CD4-positive, alpha-beta T cell treated with Interleukin-1 beta for 1 hour (primary cell): ENCODE measurements at regions not wholly inside any gene's neighbourhood (a gene's known extent, or its start where the extent isn't known, plus 50 kb on each side); places are given as distances from the start of the nearest gene placed in this dataset.
"Not testable (repeated sequence)": the region's sequence is repeated elsewhere in the genome, so short reads cannot be mapped to it uniquely, and the experiment has no call there.

Source experiments
- DNase-seq, 2 donors: peaks; one replicate each; pipeline ENCODE4 v3.0.0-alpha.2; 2020 to 2022

DNA sequence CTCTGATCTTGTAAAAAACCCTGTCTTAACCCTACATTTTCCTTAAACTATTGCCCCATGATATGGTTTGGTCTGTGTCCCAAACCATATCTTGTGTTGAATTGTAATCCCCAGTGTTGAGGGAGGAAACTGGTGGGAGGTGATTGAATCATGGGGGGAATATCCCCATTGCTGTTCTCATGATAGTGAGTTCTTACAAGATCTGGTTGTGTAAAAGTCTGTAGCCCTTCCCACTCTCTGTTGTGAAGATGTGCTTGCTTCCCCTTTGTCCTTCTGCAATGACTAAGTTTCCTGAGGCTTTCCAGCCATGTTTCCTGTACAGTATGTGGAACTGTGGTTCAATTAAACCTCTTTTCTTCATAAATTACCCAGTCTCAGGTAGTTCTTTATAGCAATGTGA, 881.4 kb downstream of the DIPK2A start:
- no peak for DNase-seq

DNA sequence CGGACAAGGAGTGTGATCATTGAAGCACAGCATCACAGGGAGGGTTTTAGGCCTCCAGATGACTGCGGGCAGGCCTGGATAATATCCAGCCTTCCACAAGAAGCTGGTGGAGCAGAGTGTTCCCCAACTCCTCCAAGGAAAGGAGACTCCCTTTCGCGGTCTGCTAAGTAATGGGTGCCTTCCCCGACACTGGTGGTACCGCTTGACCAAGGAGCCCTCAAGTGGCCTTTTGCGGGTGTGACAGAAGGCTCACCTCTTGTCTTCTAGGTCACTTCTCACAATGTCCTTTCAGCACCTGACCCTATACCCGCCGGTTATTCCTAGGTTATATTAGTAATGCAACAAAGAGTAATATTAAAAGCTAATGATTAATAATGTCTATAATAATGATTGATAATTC, 882.4 kb downstream of the DIPK2A start:
- DNase-seq, result not testable (repeated sequence)

DNA sequence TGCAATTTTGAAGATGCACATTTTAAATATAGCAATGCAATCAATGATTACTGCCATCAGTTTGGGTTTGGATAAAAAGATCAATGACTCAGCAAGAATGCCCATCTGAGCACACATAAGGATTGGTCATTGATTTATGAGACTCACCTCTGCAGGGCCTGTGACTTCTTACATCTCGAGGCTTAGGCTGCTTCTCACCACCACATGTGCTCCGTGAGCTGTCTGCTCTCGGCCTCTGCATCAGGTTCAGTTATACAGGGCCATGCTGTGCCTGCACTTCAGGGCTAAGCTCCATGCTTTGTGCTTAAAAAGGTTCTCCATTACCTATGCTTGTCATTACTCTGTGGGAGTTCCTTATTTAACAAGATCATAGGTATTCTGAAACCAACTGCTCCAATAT, 887.5 kb downstream of the DIPK2A start:
- no peak for DNase-seq

DNA sequence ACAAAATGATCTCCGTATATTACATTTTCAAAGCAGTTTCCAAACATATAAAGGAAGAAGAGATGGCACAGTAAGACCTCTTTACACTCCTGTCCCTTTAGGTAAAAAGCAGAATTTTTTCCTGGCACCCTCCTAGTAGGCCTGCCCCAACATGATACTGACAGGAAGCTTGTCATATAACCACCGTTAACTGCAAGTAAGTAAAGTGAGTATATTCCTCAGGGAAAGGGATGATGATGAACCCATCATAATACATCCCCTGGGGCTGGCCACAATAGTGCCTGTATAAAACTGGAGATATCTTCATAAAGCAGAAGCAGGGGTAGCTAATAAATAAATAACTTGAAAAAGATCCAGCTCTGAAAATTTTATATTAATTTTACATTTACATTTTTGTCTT, 893.0 kb downstream of the DIPK2A start:
- DNase-seq, result no peak

DNA sequence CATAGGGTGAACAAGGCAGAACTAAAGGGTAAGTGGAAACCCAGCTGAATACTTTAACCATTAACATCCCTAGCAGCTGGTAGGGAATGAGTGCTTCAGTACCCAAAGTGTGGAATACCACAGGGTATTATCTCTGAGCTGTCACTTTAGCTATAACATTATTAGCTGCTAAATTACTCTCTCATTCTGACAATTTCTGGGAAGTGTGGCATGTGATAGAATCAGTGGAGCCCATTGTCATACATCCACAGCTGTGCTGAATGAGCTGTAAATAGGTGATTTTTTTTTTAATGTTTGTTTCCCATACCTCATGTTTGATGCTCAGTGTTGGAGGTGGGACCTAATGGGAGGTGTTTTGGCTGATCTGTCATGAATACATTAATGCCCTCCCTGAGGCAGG, 894.3 kb downstream of the DIPK2A start:
- no peak for DNase-seq

DNA sequence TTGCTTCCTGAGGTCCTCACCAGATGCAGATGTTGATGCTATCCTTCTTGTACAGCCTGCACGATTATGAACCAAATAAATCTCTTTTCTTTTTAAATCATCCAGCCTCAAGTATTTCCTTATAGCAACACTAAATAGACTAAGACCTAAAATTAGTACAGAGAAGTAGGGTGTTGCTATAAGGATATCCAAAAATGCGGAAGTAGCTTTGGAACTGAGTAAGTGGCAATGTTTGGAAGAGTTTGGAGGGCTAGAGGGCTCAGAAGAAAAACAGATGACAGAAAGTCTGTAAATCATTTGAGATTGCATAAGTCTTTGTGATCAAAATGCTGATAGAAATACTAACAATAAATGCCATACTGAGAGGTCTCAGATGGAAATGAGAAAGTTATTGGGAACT, 894.9 kb downstream of the DIPK2A start:
- DNase-seq, result no peak

DNA sequence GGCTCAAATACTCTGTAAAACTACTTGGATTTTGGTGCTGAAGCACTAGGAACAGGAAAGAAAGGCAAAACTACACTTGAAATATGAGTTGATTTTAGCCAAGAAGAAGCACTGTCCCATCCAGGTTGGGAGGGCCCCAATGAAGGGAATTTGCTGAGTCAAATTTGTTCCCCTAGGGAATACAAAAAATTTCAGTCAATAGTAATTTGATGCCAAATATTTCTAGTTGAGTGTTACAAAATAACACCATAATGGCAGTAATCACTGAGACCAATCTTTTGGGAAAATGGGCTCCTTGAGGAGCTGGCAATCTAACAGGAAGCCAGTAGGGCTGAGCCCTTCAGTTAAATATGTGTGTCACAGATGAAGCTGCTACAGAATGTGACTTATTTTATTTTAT, 896.9 kb downstream of the DIPK2A start:
- DNase-seq, result no peak

DNA sequence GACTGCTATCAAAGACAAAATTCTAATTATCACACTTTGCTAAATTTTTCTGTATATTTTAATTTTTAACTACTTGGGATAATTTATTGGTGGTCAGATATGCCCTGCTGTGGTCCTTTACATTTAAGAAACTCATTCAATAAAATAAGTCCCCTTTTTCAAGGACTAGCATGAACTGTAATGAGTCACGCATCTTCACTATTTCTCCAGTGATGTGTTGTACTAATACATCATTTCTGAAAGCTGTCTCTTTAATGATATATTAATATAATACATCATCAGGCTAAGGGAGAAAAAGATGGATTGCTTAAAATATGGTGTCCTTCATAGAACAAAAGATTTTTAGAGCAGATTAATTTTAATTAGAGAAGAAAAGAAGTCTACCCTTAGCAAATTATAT, 901.4 kb downstream of the DIPK2A start:
- DNase-seq, result no peak

DNA sequence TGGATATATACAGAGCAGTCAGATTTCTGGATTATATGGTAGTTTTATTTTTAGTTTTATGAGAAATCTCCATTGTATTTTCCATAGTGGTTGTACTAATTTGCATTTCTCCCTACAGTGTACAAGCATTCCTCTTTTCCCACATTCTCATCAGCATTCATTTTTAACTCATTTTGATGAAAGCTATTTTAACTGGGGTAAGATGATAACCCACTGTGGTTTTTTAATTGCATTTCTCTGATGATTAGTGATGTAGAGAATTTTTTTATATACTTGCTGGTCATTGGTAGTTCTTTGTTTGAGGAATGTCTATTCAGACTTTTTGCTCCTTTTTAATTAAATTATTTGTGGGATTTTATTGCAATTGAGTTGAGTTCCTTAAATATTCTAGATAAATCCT, 903.6 kb downstream of the DIPK2A start:
- DNase-seq, result no peak

DNA sequence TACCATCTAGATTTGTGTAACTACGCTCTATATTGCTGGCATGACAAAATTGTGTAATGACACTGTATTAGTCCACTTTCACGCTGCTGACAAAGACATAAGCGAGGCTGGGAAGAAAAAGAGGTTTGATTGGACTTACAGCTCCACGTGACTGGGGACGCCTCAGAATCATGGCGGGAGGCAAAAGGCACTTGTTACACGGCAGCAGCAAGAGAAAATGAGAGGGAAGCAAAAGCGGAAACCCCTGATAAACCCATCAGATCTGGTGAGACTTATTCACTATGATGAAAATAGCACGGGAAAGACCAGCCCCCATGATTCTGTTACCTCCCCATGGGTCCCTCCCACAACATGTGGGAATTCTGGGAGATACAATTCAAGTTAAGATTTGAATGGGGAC, 905.7 kb downstream of the DIPK2A start:
- DNase-seq, result no peak

DNA sequence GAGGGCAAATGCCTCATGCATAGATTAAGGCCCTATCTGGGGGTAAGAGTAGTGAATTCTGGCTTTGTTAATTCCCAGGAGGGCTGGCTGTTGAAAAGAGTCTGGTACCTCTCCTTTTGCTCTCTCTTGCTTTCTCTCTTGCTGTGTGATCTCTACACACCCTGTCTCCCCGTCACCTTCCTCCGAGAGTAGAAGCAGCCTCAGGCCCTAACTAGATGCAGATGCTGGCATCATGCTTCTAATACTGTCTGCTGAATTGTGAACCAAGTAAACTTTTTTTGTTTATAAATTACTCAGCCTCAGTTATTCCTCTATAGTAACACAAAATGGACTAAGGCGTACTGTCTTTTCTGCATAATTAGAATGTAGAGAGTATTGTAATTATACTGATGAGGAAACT, 908.1 kb downstream of the DIPK2A start:
- DNase-seq, result no peak

DNA sequence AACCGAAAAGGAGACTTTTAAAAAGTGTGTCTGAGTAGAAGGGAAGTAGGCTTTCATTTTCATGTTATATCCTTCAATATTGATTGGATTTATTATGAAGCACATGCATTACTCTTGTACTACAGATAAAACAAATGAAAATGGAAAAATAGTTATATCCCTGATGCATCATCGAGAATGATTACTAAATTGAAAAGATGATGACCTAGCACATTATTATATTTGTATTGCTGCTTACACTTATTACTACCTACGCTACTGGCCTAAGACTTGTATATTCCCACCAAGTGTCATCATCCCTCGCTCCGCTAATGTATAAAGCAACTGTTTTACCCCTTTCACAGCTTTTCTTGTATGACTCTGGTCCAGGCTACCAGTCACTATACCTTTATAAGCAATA, 922.4 kb downstream of the DIPK2A start:
- no peak for DNase-seq

DNA sequence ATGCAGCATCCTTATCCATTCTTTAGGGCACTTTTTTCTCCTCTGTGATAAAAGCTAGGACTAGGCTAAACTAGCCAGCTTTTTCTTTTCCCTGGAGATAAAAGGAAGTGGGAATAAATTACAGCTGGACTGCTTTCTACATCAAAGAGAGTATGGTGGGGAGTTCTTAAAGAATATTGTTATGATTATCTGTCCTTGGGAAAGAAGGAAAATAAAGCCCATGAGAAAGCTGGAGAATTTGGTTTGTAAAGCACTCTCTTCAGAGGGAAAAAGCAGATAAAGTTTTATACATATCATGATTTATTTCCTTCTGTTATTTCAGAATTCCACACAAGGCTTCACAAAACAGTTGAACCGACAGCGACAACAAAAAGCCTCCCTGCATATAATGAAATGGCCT, 923.0 kb downstream of the DIPK2A start:
- DNase-seq, result no peak

DNA sequence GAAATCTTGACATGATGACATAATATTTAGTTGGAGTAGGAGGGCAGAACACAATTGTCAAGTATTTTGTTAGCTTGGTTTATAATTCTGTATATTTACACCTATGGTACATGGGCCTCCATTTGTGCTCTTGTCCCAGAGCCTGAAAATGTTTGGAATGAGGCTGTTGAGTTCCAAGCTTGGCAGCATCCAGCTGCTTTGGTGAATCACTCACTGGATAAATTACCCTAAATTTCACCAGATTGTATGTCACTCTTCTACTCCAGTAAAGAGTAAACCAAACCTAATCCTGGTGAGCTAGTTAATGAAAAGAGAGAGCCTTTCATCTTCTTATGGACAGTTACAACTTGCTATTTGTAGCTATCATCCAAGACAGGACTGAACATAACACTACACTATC, 928.7 kb downstream of the DIPK2A start:
- DNase-seq, result no peak

DNA sequence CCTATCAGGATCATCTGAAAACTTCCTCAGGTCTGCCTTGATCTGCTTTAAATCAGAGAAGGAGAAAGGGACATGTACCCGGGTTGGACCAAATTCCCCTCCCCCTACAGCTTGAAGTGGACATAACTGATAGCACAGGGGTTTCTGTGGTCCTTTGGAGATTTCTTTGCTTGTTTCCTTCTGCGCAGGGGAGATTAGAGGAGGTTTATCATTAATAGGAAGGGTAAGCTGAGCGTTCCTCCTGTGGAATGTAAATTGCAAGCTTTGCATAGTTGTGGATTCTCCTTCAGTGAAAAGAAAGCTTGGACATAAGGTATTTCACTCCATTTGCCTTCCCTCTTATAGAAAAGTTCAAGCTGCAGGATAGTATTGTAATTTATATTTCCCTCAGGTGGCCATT, 936.0 kb downstream of the DIPK2A start:
- not testable (repeated sequence) for DNase-seq

DNA sequence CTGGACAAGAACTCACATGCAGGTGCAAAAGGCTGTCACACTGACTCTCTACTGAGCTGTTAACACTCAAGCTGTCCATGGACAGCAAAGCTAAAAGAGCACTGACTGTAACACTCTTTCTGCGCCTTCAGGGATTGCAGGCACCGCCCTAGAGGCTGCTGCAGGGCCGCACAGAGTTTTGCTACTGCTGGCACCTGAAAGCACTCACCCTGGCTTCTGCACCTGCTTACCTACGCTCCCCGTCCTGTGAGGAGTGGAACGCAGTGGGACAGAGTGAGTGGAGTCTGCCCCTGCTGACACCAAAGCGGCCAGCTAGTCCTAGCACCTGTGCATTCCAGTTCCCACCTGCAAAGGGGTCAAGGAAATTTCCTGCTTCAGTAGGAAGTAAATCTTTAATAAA, 941.3 kb downstream of the DIPK2A start:
- no peak for DNase-seq

DNA sequence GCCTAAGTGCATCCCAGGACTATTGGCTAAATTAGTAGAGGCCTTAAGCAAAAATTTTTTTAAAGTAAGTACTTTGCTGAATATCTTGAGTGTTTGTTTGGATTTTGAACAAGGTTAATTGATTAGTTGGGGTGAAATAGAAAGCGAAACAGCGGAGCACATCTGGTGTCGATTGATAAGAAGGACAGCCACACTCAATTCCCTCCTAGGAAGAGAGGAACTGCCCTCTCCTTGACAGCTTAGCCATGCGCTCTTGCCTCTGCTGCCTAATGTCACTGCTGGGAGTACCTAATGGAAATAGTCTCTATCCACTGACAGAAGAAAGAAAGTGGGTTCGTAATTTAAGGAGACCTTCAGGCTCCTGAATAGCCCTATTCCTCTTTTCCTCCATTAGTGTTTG, 943.6 kb downstream of the DIPK2A start:
- no peak for DNase-seq

DNA sequence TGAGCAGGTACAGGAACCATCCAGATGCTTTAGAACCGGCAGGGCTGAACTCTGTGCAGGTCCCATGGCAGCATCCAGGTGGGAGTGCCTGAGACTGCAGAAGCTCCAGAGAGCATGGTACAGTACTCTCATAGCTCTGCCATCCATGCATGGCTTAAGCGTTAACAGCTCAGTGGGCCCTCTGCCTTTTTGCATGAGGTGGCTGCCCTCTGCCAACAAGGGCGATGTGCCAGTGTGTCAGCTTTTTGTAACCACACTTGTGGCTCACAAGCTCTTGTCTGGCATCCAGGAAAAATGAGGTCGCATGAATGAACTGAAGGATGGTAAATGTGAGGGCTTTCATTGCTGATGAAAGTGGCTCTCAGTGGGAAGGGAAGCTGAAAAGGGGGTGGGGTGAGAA, 950.1 kb downstream of the DIPK2A start:
- DNase-seq, result no peak

DNA sequence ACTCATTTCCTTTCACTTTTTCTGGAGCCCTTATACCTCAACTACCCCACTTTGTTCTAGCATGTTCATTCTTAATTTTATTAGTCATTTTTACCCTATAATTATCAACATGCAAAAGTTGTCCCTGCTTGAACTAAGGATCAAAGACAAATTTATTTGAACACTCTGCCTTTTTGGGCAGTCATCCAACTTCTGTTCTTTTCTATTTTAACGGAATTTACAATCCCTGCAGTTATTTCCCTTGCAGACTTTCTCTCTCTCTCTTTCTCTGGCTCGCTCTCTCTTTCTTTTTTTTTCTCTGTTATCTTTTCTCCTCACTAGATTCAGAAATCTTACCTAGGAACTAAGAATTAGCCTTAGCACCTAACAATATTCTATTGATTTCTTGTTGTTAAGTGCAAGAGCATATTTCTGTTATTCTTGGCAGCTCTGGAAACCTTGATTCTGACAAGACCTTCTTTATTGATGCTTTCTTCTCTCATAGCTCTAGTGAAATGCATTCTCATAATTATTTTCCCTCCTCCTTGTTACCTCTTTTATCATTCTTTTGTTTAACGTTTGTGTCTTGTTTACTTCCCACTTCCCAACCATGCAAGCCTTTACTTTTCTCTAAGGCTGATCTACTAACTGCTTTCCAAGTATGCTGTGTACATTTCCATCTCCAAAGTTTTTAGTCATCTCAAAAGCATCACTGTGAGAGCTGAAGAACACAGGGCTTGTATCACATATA, 951.6 kb downstream of the DIPK2A start:
- DNase-seq, result no peak

DNA sequence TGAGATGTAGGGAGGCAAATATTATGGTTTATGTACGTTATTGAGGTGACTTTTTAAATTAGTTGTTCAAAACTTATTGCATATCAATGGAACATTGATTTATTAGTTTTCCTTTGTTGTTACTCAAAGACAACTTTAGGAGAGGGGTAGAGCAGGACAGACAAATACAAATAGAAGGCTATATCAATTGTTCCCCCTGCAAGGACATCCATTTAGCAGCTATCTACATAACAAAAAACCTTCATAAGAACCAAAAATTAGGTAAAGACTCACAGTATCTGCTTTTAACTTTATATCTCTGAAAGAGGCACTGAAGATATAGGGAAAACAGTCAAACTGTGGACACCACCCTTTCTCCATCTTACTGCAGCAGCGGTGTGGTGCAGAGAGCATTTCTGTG, 958.8 kb downstream of the DIPK2A start:
- DNase-seq, result no peak

DNA sequence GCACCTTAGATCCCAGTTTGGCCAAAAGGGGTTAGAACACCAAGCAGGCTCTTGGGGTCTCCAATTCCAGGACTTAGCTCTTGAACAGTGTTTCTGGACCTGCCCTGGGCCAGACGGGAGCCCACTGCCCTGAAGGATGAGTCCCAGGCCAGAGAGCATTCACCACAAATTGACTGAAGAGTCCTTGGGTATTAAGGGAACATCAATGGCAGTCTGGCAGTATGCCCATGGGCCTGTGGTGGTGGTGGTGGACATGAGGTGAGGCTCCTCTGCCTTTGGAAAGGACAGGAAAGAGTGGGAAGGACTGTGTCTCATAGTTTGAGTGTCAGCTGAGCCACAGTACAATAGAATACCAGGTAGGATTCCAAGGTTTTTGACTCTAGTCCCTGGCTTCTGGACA, 960.0 kb downstream of the DIPK2A start:
- DNase-seq, result no peak

DNA sequence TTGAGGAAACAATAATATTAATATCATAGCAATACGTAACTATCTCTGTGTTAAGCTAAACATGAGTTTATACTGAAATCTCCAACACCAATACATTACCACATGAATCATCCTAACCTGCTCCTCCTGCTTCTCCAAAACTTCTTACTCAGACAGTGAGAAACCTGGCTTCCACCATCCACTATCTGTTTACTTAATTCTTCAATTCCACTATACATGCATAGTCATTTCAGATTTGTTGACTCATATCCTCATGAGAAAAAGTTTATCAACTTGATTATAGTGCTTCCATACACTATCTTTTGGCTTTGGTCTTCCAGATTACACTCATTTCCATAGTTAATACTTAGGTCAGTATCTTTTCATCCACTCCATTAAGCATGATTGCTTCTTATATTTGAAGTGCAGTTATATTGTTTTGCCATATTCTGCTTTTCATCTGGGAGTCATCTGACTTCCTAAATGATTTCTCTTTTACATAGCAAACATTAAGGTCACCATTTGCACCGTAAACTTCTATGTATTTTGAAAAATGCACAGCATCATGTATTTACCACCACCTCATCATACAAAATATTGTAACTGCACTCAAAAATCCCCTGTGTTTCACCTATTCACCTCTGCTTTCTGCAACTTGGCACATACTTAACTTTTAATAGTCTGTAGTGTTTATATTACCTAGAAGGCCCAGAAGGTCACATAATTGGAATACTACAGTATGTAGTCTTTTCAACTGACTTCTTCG, 970.6 kb downstream of the DIPK2A start:
- no peak for DNase-seq

DNA sequence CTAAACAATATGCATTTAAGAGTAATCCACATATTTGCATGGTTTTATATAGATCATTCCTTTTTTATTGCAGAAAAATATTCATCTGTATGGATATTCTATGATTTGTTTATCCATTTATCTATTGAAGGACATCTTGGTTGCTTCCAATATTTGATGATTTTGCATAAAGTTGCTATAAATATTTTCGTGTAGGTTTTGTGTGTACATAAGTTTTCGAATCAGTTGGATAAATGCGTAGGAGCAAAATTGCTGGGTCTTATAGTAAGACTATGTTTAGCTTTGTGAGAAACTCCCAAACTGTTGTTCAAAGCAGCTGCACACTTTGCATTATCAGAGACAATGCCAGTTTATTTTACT, 971.2 kb downstream of the DIPK2A start:
- DNase-seq, result no peak

DNA sequence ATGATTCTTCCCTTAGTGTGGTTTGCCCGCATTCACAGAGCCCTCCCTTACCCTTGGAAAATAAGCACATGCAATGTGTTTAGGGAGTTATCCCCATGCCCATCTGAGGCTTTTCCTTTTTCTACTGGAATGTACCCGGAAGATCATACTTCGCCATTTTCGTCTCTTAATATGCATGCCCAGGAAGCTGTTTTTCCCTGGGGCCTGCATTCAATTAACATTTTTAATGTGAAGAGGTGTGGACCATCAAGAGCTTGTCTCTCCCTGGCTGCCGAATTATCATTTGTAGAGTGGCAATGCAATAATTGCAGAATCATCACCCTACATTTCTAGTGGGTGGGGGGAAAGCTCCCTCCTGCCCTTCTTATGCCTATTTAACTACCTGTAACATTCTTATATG, 976.3 kb downstream of the DIPK2A start:
- no peak for DNase-seq

DNA sequence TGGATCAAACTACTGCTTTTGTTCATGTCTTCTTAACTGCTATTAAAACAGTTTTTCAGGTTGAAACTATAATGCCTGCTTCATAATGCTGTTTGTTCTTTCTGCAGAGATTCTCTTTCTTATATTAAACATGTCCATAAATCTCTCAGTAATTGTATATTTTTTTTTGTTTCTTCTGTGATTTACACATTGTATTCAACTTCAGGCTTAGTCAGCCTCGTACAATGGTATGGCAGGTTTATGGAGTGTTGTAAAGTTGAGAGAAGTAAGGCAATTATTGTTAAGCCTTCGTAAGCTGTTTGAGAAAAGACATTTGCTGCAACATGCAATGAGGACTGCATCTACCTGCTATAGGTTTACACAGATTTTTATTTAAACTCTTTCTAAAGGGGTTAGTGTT, 977.1 kb downstream of the DIPK2A start:
- DNase-seq, result no peak
